GM12878 (cell line): ENCODE measurements at regions not wholly inside any gene's neighbourhood (a gene's known extent, or its start where the extent isn't known, plus 50 kb on each side); places are given as distances from the start of the nearest gene placed in this dataset.

Experiments
- ATAC-seq: fragments of 200-7000 bp; cut with Tn5 transposase; 3 replicates; pipeline ENCODE4 v1.9.1; 2020; ENCODE audit warnings: mild to moderate bottlenecking, moderate library complexity
- BruUV-seq: library from RNA; stranded (reverse); fragments of 400-500 nt; replicated peaks from 2 replicates; lab custom pipeline; 2021; lab: Mats Ljungman, UMichigan
- CTCF ChIA-PET: fragments of 300-600 bp; sonication (Branson Sonifier 250); formaldehyde crosslinking; extraction: SDS; loops from one replicate; lab custom pipeline; 2021; ENCODE audit warnings: inconsistent platforms; lab: Yijun Ruan, JAX
- POLR2A ChIA-PET: fragments of 350-600 bp; formaldehyde crosslinking; extraction: SDS; loops from one replicate; lab custom pipeline; 2021; ENCODE audit warnings: inconsistent platforms; lab: Charles Lee
- RAD21 ChIA-PET: fragments of 300-600 bp; sonication (Branson Sonifier 250); formaldehyde crosslinking; loops from one replicate; lab custom pipeline; 2023; ENCODE audit warnings: antibody characterized with exemption; ENCODE audit not compliant: unreplicated experiment; lab: Charles Lee
- SMC1A ChIA-PET: fragments of 300-600 bp; sonication (Branson Sonifier 250); formaldehyde crosslinking; loops from one replicate; lab custom pipeline; 2023; ENCODE audit not compliant: unreplicated experiment, uncharacterized antibody; lab: Charles Lee
- DNase-seq: peaks from one replicate; pipeline ENCODE4 v3.0.0-alpha.2; 2011; ENCODE audit warnings: low read depth, low spot score
- FAIRE-seq: peaks from 3 replicates; lab custom pipeline; 2011; peaks lifted over from hg19 to GRCh38; lab: Jason Lieb, UNC
- H2AFZ ChIP-seq: 2 replicates; pipeline ENCODE4 v1.6.0; 2011; ENCODE audit warnings: low read depth, low read length, control low read depth; ENCODE audit not compliant: control insufficient read depth
- H3K27ac ChIP-seq: 2 replicates; pipeline ENCODE4 v1.5.1; 2011; ENCODE audit warnings: control low read depth; ENCODE audit not compliant: control insufficient read depth, insufficient read depth
- H3K27me3 ChIP-seq, 2 experiments: replicated peaks in 1 of 2; 2 replicates each; pipeline versions ENCODE4 v1.6.0 to v1.6.1; 2011; ENCODE audit warnings: low read length in 1 of 2; ENCODE audit not compliant: control insufficient read depth in 2 of 2, insufficient read depth in 2 of 2
- H3K36me3 ChIP-seq, 2 experiments: 2 replicates each; pipeline ENCODE4 v1.5.1; 2011; ENCODE audit warnings: low read length in 1 of 2; ENCODE audit not compliant: control insufficient read depth in 2 of 2, insufficient read depth in 2 of 2
- H3K4me1 ChIP-seq: 2 replicates; pipeline ENCODE4 v1.6.1; 2011; ENCODE audit warnings: mild to moderate bottlenecking, low read length, moderate library complexity, mixed read lengths; ENCODE audit not compliant: control insufficient read depth, insufficient read depth
- H3K4me2 ChIP-seq: 2 replicates; pipeline ENCODE4 v1.6.0; 2011; ENCODE audit warnings: control low read depth; ENCODE audit not compliant: control insufficient read depth, insufficient read depth
- H3K4me3 ChIP-seq: fragments of 200-600 bp; sonication (generic); 2 replicates; pipeline ENCODE4 v1.5.1; 2016
- H3K79me2 ChIP-seq: 2 replicates; pipeline ENCODE4 v1.6.0; 2011; ENCODE audit warnings: low read length; ENCODE audit not compliant: control insufficient read depth, insufficient read depth
- H3K9ac ChIP-seq: 2 replicates; pipeline ENCODE4 v1.8.0; 2011; ENCODE audit warnings: low read length, control low read depth, mixed read lengths; ENCODE audit not compliant: control insufficient read depth, insufficient read depth
- H3K9me3 ChIP-seq: replicated peaks from 3 replicates; pipeline ENCODE4 v1.5.1; 2011; ENCODE audit warnings: mild to moderate bottlenecking, low read length; ENCODE audit not compliant: control insufficient read depth, insufficient read depth
- H4K20me1 ChIP-seq: 2 replicates; pipeline ENCODE4 v1.6.0; 2011; ENCODE audit not compliant: control insufficient read depth, insufficient read depth
- ATF7 ChIP-seq: fragments of 450-650 bp; IDR thresholded peaks from 2 replicates; pipeline ENCODE4 v1.6.1; 2016; ENCODE audit warnings: low read depth, mild to moderate bottlenecking
- CEBPB ChIP-seq, 2 experiments: fragments of 150-350 bp in 1 of 2; IDR thresholded peaks; 2 replicates each; pipeline ENCODE4 v1.6.1; 2012 to 2014; ENCODE audit warnings: low read depth in 2 of 2, low read length in 2 of 2, borderline replicate concordance in 1 of 2, inconsistent platforms in 1 of 2
- IKZF2 ChIP-seq, 2 experiments: fragments of 450-650 bp; IDR thresholded peaks; 2 replicates each; pipeline ENCODE4 v1.6.1; 2017; ENCODE audit warnings: mild to moderate bottlenecking in 2 of 2, moderate library complexity in 2 of 2
- JUND ChIP-seq: IDR thresholded peaks from 2 replicates; pipeline ENCODE4 v1.6.1; 2012; ENCODE audit warnings: low read depth, mild to moderate bottlenecking, low read length, improper control_type of control experiment, moderate library complexity
- MYC ChIP-seq: IDR thresholded peaks from 2 replicates; pipeline ENCODE4 v1.6.1; 2011; ENCODE audit warnings: mild to moderate bottlenecking, low read length, moderate library complexity, inconsistent platforms; ENCODE audit not compliant: insufficient read depth, insufficient replicate concordance, insufficient read length, severe bottlenecking
- PAX5 ChIP-seq: IDR thresholded peaks from 2 replicates; pipeline ENCODE4 v1.6.1; 2011; ENCODE audit warnings: low read depth, low read length, borderline replicate concordance
- POU2F2 ChIP-seq: IDR thresholded peaks from 3 replicates; pipeline ENCODE4 v1.6.1; 2011; ENCODE audit warnings: low read depth, mild to moderate bottlenecking, low read length, borderline replicate concordance
- RB1 ChIP-seq: fragments of 450-650 bp; formaldehyde crosslinking; IDR thresholded peaks from 2 replicates; pipeline ENCODE4 v1.6.1; 2017; ENCODE audit warnings: mild to moderate bottlenecking, borderline replicate concordance
- SMC3 ChIP-seq: IDR thresholded peaks from 2 replicates; pipeline ENCODE4 v1.6.1; 2011; ENCODE audit warnings: low read length, improper control_type of control experiment, borderline replicate concordance
- SREBF1 ChIP-seq: IDR thresholded peaks from 2 replicates; pipeline ENCODE4 v1.6.1; 2012; ENCODE audit warnings: mild to moderate bottlenecking, low read length
- TARDBP ChIP-seq: IDR thresholded peaks from 2 replicates; pipeline ENCODE4 v1.6.1; 2016; ENCODE audit warnings: borderline replicate concordance
- WGBS: methylation state at CpG from one replicate; pipeline ENCODE4 v1.1.6; 2016; ENCODE audit warnings: low lambda C conversion rate; ENCODE audit not compliant: insufficient replicate concordance, insufficient coverage; ENCODE audit errors: missing lambda C conversion rate; 5-methylcytosine and 5-hydroxymethylcytosine counted together
- in situ Hi-C: fragments of 300-500 bp; cut with MboI; formaldehyde crosslinking; loops from 9 replicates; pipeline ENCODE4 v1.14.3; 2018; ENCODE audit warnings: mixed read lengths
- intact Hi-C: fragments of 100-400 bp; cut with micrococcal nuclease; formaldehyde crosslinking; loops from one replicate; pipeline ENCODE4 v1.14.2; 2022; ENCODE audit not compliant: unreplicated experiment
- TF ChIP-seq, protein P1 (sequence below), 3 experiments: IDR thresholded peaks in 2 of 3; conservative IDR thresholded peaks in 1 of 3; 2 replicates each; pipeline ENCODE4 v1.5.1; 2011; ENCODE audit warnings: low read depth in 3 of 3, low read length in 3 of 3, mild to moderate bottlenecking in 3 of 3, control low read depth in 2 of 3, moderate library complexity in 2 of 3, inconsistent platforms in 1 of 3, mixed read lengths in 1 of 3; ENCODE audit not compliant: control insufficient read depth in 2 of 3, insufficient read depth in 1 of 3; ENCODE audit errors: extremely low read depth in 1 of 3
- TF ChIP-seq, protein P2 (sequence below): fragments of 450-650 bp; IDR thresholded peaks from 2 replicates; pipeline ENCODE4 v1.6.1; 2014; ENCODE audit warnings: mild to moderate bottlenecking

DNA sequence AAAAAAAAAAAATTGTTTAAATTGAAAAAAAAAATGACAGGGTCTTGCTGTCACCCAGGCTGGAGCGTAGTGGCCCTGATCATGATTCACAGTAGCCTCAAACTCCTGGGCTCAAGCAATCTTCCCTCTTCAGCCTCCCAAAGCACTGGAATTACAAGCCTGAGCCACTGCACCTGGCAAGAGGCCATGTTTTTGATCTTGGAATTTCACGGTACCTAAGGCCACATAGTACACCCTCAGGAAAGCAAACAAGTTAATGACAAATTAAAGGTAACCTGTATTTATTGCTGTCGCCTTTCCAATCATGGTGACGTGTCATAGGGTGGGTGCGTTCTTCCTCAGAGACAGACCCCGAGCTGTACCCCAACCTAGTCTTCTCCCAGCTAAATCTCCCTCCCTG, 79.2 kb downstream of the LINC00237 start:
- ATAC-seq = no peak
- Histone ChIP-seq H3K79me2 (no peaks in the 10 kb centered on the region), H2AFZ (no peak overlapping the region), H3K36me3 (no peaks in the 10 kb centered on the region), H3K27me3 (peaks cover 0 to 6% of the 10 kb centered on the region in 2 experiments; a peak in 2 of 4 replicates), H3K27ac (no peak overlapping the region)
- BruUV-seq = no TSS peak
- ChIA-PET POLR2A (no interaction called here), CTCF (interaction anchor here (1.3 kb wide), 1 partner anchor 401 kb away, joined by 3 read pairs; no protein-coding TSS in a partner anchor)
- TF ChIP-seq MYC (no peak), RB1 (no peak), ATF7 (no peak), JUND (no peak), POU2F2 (no peak), TARDBP (no peak), CEBPB (IDR thresholded peaks at IDR 0.05; ENCODE audit: borderline replicate concordance in 1 of 2, low read depth in 2 of 2, low read length in 2 of 2) (no peak), PAX5 (no peak)
- TF ChIP-seq, all 136 proteins: peak for 0
- H3K4me2 ChIP-seq = no peak overlapping the region
- H3K4me1 ChIP-seq = no peaks in the 10 kb centered on the region
- intact Hi-C loops (no loop called here), in situ Hi-C loops (no loop called here)
- H3K9me3 ChIP-seq = no peaks in the 10 kb centered on the region
- no peak for FAIRE-seq
- no peak for DNase-seq
- H3K9ac ChIP-seq = no peak overlapping the region
- 58% methylated on average over 6 of the region's 6 CpGs for WGBS
- RAD21 ChIA-PET = no interaction called here
- no peaks in the 10 kb centered on the region for H4K20me1 ChIP-seq
- SMC1A ChIA-PET = no interaction called here
- H3K4me3 ChIP-seq = no peak overlapping the region

DNA sequence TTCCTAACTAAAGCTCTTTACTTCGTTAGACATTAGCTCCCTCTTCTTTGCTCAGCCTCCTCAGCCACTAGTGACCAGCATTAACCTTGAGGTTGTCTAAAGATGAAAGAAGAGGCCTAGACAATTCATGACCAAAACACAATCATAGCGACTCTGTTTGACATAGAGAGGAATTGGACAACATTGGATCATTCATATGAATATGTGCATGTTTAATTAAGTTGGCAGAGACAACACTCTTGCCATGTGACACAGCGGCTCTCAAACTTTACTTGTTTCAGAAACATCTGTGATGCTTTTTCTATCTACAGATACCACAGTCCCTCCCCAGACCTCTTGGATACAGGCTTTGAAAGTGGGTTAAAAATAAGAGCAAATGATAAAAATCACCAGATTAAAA, 81.7 kb downstream of the LINC00237 start:
- in situ Hi-C loops (no loop called here), intact Hi-C loops (no loop called here)
- no peaks in the 10 kb centered on the region for H3K4me1 ChIP-seq
- ChIA-PET POLR2A (no interaction called here), CTCF (no interaction called here), RAD21 (no interaction called here), SMC1A (no interaction called here)
- 11% methylated on average over 3 of the region's 3 CpGs for WGBS
- DNase-seq (no peak), ATAC-seq (no peak), FAIRE-seq (no peak)
- H3K9me3 ChIP-seq = no peaks in the 10 kb centered on the region
- H2AFZ ChIP-seq = no peak overlapping the region
- H3K79me2 ChIP-seq = no peaks in the 10 kb centered on the region
- no peaks in the 10 kb centered on the region for H3K36me3 ChIP-seq
- no peaks in the 10 kb centered on the region for H4K20me1 ChIP-seq
- H3K9ac ChIP-seq = no peak overlapping the region
- no TSS peak for BruUV-seq
- H3K4me2 ChIP-seq = no peak overlapping the region
- no peak overlapping the region for H3K27ac ChIP-seq
- H3K4me3 ChIP-seq = no peak overlapping the region
- peaks cover 3 to 14% of the 10 kb centered on the region in 2 experiments for H3K27me3 ChIP-seq
- TF ChIP-seq, protein P1, sequence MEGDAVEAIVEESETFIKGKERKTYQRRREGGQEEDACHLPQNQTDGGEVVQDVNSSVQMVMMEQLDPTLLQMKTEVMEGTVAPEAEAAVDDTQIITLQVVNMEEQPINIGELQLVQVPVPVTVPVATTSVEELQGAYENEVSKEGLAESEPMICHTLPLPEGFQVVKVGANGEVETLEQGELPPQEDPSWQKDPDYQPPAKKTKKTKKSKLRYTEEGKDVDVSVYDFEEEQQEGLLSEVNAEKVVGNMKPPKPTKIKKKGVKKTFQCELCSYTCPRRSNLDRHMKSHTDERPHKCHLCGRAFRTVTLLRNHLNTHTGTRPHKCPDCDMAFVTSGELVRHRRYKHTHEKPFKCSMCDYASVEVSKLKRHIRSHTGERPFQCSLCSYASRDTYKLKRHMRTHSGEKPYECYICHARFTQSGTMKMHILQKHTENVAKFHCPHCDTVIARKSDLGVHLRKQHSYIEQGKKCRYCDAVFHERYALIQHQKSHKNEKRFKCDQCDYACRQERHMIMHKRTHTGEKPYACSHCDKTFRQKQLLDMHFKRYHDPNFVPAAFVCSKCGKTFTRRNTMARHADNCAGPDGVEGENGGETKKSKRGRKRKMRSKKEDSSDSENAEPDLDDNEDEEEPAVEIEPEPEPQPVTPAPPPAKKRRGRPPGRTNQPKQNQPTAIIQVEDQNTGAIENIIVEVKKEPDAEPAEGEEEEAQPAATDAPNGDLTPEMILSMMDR (IDR thresholded peaks at IDR 0.05 in 2 of 3, conservative IDR thresholded peaks at IDR 0.05 in 1 of 3; ENCODE audit: control insufficient read depth in 2 of 3, extremely low read depth in 1 of 3, insufficient read depth in 1 of 3, low read depth in 3 of 3, low read length in 3 of 3) = no peak
- TF ChIP-seq, protein P2, sequence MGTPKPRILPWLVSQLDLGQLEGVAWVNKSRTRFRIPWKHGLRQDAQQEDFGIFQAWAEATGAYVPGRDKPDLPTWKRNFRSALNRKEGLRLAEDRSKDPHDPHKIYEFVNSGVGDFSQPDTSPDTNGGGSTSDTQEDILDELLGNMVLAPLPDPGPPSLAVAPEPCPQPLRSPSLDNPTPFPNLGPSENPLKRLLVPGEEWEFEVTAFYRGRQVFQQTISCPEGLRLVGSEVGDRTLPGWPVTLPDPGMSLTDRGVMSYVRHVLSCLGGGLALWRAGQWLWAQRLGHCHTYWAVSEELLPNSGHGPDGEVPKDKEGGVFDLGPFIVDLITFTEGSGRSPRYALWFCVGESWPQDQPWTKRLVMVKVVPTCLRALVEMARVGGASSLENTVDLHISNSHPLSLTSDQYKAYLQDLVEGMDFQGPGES = no peak
- TF ChIP-seq IKZF2 (IDR thresholded peaks at IDR 0.05) (no peak), SREBF1 (no peak), SMC3 (no peak)
